A549 (cell line): ENCODE measurements at regions not wholly inside any gene's neighbourhood (a gene's known extent, or its start where the extent isn't known, plus 50 kb on each side); places are given as distances from the start of the nearest gene placed in this dataset.
"Not testable (repeated sequence)": the region's sequence is repeated elsewhere in the genome, so short reads cannot be mapped to it uniquely, and the experiment has no call there.

ENCODE experiments used
- ATAC-seq, 2 experiments: fragments of 200-7000 bp in 1 of 2; fragments of >200 bp in 1 of 2; cut with Nextera tagmentation in 1 of 2; cut with Tn5 transposase in 1 of 2; 3 replicates each; pipeline versions ENCODE4 v1.8.0 to v1.9.1; 2018 to 2020; ENCODE audit warnings: mild to moderate bottlenecking in 1 of 2, moderate library complexity in 1 of 2
- CTCF ChIA-PET: fragments of 300-600 bp; sonication (Branson Sonifier 250); formaldehyde crosslinking; extraction: SDS; loops from one replicate; lab custom pipeline; 2021; ENCODE audit warnings: antibody characterized with exemption, inconsistent platforms; lab: Yijun Ruan, JAX
- POLR2A ChIA-PET: fragments of 350-600 bp; formaldehyde crosslinking; extraction: SDS; loops from one replicate; lab custom pipeline; 2021; ENCODE audit warnings: antibody characterized with exemption, inconsistent platforms; lab: Yijun Ruan, JAX
- DNase-seq, 2 experiments: peaks; one replicate each; pipeline versions ENCODE4 v3.0.0 to v3.0.0-alpha.2; 2011 to 2016; ENCODE audit warnings: low read depth in 1 of 2, low spot score in 1 of 2
- FAIRE-seq: peaks from 2 replicates; lab custom pipeline; 2011; peaks lifted over from hg19 to GRCh38; lab: Jason Lieb, UNC
- H3K27ac ChIP-seq, 2 experiments: fragments of >200 bp; sonication (Bioruptor Twin); formaldehyde crosslinking; 3 replicates each; pipeline ENCODE4 v1.5.1; 2016 to 2017
- H3K4me1 ChIP-seq: fragments of >200 bp; sonication (Bioruptor Twin); formaldehyde crosslinking; 3 replicates; pipeline ENCODE4 v1.6.1; 2016
- H3K4me2 ChIP-seq: fragments of >200 bp; sonication (Bioruptor Twin); formaldehyde crosslinking; 3 replicates; pipeline ENCODE4 v1.6.1; 2016
- H3K4me3 ChIP-seq: fragments of >200 bp; sonication (Bioruptor Twin); formaldehyde crosslinking; 3 replicates; pipeline ENCODE4 v1.5.1; 2016
- H3K9me3 ChIP-seq: fragments of >200 bp; sonication (Bioruptor Twin); formaldehyde crosslinking; 3 replicates; pipeline ENCODE4 v1.6.1; 2016
- ATOH8 ChIP-seq: fragments of 250-450 bp; sonication (Bioruptor Pico); IDR thresholded peaks from 2 replicates; pipeline ENCODE4 v1.5.0; 2020; ENCODE audit warnings: low read depth, mild to moderate bottlenecking, moderate library complexity
- HEYL ChIP-seq: fragments of 250-450 bp; sonication (Bioruptor Pico); IDR thresholded peaks from 2 replicates; pipeline ENCODE4 v1.8.0; 2021; ENCODE audit warnings: mild to moderate bottlenecking, moderate library complexity
- JUN ChIP-seq, 2 experiments: fragments of >200 bp; sonication (Bioruptor Twin); formaldehyde crosslinking; IDR thresholded peaks; 2 replicates in 1 of 2; 3 replicates in 1 of 2; pipeline ENCODE4 v1.6.1; 2016 to 2017
- MAX ChIP-seq: IDR thresholded peaks from 2 replicates; pipeline ENCODE4 v1.6.1; 2012
- REST ChIP-seq: fragments of 200-600 bp; sonication (generic); IDR thresholded peaks from 2 replicates; pipeline ENCODE4 v1.6.1; 2016; ENCODE audit warnings: antibody characterized with exemption, mild to moderate bottlenecking, moderate library complexity
- USF2 ChIP-seq: fragments of 450-650 bp; IDR thresholded peaks from 2 replicates; pipeline ENCODE4 v1.6.1; 2014; ENCODE audit warnings: antibody characterized with exemption
- WGBS: methylation state at CpG from one replicate; pipeline ENCODE4 v1.1.6; 2017; ENCODE audit errors: missing lambda C conversion rate; 5-methylcytosine and 5-hydroxymethylcytosine counted together

- H3K27ac ChIP-seq, CTCF ChIA-PET, H3K4me1 ChIP-seq, H3K9me3 ChIP-seq, DNase-seq, POLR2A ChIA-PET, FAIRE-seq, H3K4me3 ChIP-seq, H3K4me2 ChIP-seq, ATAC-seq: not testable (repeated sequence)
- 87% methylated on average over 21 of the region's 21 CpGs for WGBS
Measured at GRCh38 chr16:29212084-29213027, 194.2 kb downstream of the NPIPB11 start.

GRCh38 chr16:29211456-29211855, 195.1 kb downstream of the NPIPB11 start:
- H3K4me2 ChIP-seq, CTCF ChIA-PET, ATAC-seq, DNase-seq, FAIRE-seq, H3K27ac ChIP-seq, H3K4me1 ChIP-seq, H3K4me3 ChIP-seq, POLR2A ChIA-PET, H3K9me3 ChIP-seq: not testable (repeated sequence)
- 81% methylated on average over 12 of the region's 12 CpGs for WGBS

GRCh38 chr16:29210299-29211150, 196.0 kb downstream of the NPIPB11 start:
- POLR2A ChIA-PET, H3K4me3 ChIP-seq, H3K4me2 ChIP-seq, H3K4me1 ChIP-seq, CTCF ChIA-PET, DNase-seq, FAIRE-seq, H3K27ac ChIP-seq, H3K9me3 ChIP-seq: not testable (repeated sequence)
- ATAC-seq: 0 out of 6 replicates have a peak, but pooled peaks of 1 of the 2 experiments have one; percentile 19
- 75% methylated on average over 21 of the region's 25 CpGs for WGBS

- ATAC-seq, CTCF ChIA-PET, H3K4me2 ChIP-seq, H3K9me3 ChIP-seq, POLR2A ChIA-PET, FAIRE-seq, DNase-seq, H3K4me1 ChIP-seq, H3K27ac ChIP-seq, H3K4me3 ChIP-seq: not testable (repeated sequence)
- 47% methylated on average over 3 of the region's 3 CpGs for WGBS
Measured at GRCh38 chr16:29206120-29206519, 200.4 kb downstream of the NPIPB11 start.

- ATAC-seq: not testable (repeated sequence)
Measured at GRCh38 chr16:29205151-29205550, 201.4 kb downstream of the NPIPB11 start.

GRCh38 chr16:29204806-29205135, 201.7 kb downstream of the NPIPB11 start:
- FAIRE-seq (no peak), DNase-seq (no peak)
- WGBS: 83% methylated on average over 6 of the region's 6 CpGs
- POLR2A ChIA-PET: no interaction called here
- TF ChIP-seq MAX: no peak
- no peak for TF ChIP-seq ATOH8 (CRISPR knock-in tag)
- no peak for TF ChIP-seq JUN (IDR thresholded peaks at IDR 0.05)
- no peak for TF ChIP-seq USF2
- TF ChIP-seq HEYL: no peak
- TF ChIP-seq REST: no peak
- TF ChIP-seq, all 56 proteins: peak for 0
- peaks cover 9% of the 10 kb centered on the region for H3K9me3 ChIP-seq
- CTCF ChIA-PET: no interaction called here
- peaks cover 6% of the 10 kb centered on the region; the same call in 2 of the 3 replicates for H3K4me1 ChIP-seq
- H3K4me2 ChIP-seq: no peak overlapping the region
- ATAC-seq: no peak
- H3K4me3 ChIP-seq: no peak overlapping the region
- no peak overlapping the region for H3K27ac ChIP-seq

More at GRCh38 chr16:29205151-29205550, 201.4 kb downstream of the NPIPB11 start:
- POLR2A ChIA-PET, H3K4me2 ChIP-seq, H3K4me1 ChIP-seq, H3K27ac ChIP-seq, H3K9me3 ChIP-seq, FAIRE-seq, CTCF ChIA-PET, DNase-seq, H3K4me3 ChIP-seq: not testable (repeated sequence)
- WGBS: 58% methylated on average over 2 of the region's 2 CpGs

GRCh38 chr16:29203933-29204805, 202.3 kb downstream of the NPIPB11 start:
- DNase-seq, H3K4me3 ChIP-seq, ATAC-seq, POLR2A ChIA-PET, H3K27ac ChIP-seq, CTCF ChIA-PET, FAIRE-seq, H3K4me1 ChIP-seq, H3K4me2 ChIP-seq, H3K9me3 ChIP-seq: not testable (repeated sequence)
- 76% methylated on average over 18 of the region's 19 CpGs for WGBS
